ENCODE measurements at regions not wholly inside any gene's neighbourhood (a gene's known extent, or its start where the extent isn't known, plus 50 kb on each side); places are given as distances from the start of the nearest gene placed in this dataset.

DNA sequence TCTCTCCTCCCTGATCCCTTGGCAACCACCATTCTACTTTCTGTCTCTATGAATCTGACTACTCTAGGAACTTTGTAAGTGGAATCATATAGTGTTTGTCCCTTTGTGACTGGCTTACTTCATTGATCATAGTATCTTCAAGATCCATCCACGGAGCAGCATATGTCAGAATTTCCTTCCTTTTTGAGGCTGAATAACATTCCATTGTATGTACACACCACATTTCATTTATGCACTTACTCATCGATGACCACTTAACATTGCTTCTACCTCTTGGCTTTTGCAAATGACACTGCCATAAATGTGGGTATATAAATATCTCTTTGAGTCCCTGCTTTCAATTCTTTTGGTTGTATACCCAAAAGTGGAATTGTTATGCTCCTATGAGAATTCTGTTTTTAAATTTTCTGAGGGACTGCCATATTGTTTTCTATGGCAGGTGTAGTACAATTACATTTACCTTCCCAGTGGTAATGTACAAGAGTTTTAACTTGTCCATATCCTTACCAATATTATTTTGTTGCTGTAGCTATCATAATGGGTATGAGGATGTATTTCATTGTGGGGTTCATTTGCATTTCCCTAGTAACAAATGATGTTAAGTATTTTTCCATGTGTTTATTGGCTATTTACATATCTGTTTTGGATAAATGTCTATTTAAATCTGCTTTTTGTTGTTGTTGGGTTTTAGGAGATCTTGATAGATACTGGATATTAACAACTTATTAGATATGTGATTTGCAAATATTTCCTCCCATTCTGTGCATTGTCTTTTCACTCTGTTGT is 466.1 kb downstream of the C4orf33 start:
- no peak for DNase-seq

DNA sequence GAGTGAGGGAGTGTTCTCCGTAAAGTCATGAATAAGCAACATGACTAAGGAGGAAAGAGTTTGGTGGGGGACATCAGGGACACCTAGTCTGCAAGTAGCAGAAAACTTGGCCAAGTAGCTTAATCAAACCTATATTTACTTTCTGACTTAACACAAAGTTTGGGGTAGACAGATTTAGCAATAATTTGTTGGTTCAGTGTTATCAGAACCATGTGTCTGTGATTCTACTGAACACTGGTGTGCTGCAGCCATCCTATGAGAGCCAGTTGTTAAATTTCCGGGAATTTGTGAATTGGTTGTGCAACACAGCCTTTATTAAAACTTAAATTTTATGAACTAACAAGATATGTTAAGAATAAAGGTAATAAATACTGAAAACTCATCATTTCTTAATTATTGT is 469.3 kb downstream of the C4orf33 start:
- no peak for DNase-seq

DNA sequence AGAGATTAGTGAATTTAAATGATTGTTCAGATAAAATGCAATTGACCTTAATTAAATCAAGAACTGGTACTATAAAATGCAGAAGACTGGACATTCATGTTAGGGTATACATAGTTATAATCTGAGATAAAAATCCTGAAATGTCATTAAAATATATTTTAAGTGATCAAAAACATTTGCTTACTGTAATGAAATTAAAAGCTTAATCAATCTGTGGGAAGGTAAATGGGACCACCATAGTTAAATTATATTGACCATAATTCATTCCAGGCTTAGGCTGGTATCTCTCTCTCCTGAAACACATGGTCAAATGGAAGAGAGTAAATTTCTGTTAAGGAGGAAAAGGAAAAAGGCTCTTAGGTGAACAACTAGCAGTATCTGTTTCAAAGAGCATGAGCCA is 474.4 kb downstream of the C4orf33 start:
- DNase-seq, result no peak

DNA sequence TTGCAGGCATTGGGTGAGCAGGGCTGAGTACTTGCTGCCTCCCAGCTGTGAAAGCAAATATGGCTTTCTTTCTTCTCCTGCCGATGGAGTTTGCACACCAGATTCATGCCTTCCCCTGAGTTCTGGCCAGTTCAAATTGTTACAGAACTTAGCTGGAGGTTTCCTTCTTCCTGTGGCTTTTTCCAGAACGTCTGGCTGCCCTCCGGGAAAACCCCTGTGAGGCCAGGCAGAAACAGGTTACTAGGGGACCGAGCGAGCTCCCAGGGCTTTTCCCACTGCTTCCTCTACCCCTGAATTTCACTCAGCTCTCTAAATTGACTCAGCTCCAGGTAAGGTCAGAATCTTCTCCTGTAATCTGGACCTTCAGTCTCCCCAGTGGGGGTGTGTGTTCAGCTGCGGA is 482.4 kb downstream of the C4orf33 start:
- no peak for DNase-seq

DNA sequence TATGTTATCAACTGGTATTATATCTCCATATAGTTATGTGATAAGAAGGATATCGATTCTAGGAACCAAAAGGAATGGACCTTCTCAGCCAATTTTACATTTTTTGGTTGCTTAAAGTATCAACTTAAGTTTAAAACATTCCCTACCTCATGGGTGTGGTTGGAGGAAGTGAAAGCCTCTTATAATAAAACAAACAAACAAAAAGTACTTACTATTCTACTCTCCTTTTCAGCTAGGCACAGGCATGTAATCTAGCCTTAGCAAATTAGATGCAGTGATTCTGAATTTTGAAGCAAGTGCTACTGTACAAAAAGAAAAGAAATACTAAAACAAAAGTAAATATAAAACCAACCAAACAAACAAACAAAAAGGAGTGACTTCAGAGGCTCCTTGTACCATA is 485.4 kb downstream of the C4orf33 start:
- no peak for DNase-seq

DNA sequence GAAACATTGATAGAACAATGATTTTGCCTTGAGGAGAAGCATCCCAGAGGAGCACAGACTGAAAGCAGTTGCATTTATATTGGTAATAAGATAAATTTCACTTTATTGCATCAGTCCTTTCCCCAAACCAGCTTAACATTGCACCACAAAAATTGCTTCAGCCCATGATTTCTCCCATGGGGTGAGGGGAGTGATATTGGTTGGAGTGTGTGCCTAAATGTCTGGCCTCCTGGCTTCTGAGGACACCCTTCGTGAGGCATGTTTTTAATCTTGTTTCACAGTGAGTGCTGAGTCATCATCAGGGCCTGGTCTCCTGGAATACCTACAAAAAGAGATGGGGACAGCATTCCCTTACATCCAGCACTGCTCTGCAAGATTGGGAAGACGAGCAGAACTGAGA is 487.9 kb downstream of the C4orf33 start:
- no peak for DNase-seq

DNA sequence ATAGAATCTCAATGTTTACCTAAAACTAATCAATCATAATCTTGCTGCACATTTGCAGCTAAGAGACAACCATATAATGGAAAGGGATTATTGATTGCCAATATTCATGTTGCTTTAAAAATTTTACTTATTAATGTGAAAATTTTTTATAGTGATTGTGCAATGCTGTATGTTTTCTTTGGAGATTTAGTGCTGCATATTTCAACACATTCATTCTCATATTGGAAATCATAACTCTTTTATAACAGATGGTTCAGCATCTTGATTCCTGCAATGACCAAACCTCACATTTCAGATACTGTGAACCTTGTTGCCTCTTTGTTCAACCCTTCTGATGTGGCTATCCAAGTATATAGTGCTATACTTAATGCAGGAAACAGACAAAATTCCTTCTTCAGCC is 502.6 kb downstream of the C4orf33 start:
- DNase-seq, result no peak

DNA sequence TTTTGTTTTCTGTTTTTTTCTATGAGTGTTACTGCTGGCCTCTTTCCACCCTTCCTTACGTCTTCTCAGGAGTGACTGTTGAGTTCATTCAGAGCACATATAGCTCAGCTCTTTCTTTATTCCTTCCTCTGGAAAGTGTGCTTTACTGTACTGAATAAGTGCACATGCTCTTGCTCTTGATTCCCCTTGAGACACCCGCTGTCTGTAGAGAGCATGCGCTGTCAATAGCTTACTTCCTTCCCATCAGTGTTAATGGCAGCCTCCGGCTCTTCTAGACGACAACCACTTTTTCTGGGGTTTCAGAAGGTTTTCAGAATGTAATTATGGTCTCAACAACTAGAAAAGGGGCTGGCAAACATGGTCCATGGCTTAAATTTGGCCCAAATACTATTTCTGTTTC is 504.9 kb downstream of the C4orf33 start:
- DNase-seq, result no peak

DNA sequence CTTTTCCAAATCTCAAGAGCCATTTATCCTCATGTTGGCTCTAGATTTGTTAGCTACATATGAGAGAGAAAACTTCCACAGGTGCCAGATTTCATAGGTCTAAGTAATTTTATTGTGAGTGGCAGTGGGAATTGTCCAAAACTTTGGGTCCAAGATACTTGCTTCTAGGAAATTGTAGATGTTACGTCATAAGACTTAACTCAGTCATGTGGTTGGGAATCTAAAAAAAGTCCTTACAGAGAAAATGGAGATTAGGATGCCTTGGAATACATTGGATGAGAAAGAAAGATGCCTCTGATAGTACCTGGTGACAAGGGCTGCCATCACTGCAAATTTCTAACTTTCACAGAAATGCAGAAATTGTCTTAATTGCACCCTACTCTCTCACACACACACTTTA is 506.5 kb downstream of the C4orf33 start:
- DNase-seq, result no peak

DNA sequence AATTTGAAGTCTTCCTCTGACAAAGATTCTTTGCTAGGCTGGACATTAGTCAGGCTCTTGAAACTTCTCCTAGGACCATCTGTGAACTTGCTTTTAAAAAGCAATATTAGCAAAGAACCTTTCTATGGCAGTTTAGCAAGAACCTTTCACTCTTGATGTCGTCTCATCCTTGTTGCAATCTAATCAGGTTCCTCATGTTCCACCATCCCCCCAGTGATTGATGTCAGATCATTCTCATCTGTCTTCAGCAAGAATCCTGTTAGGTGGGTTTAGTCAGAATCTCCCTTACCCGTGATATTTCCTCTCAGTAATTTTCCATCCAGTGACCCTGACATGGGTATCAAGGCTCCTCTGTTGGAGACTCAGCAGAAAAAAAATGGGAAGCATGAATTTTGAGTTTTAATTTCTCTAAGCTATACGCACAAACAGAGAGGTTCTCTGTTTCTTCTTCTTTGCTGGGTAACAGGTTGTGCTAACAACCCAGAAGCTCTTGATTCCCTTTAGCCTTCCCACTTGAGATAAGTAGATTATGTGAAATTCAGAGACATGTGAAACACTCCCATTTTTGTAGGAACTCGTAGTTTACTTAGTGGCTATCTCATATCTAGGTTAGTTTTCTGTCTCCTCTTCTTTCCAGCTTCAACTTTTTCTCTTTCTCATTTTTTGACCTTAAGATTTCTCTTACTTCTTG is 507.4 kb downstream of the C4orf33 start:
- no peak for DNase-seq

DNA sequence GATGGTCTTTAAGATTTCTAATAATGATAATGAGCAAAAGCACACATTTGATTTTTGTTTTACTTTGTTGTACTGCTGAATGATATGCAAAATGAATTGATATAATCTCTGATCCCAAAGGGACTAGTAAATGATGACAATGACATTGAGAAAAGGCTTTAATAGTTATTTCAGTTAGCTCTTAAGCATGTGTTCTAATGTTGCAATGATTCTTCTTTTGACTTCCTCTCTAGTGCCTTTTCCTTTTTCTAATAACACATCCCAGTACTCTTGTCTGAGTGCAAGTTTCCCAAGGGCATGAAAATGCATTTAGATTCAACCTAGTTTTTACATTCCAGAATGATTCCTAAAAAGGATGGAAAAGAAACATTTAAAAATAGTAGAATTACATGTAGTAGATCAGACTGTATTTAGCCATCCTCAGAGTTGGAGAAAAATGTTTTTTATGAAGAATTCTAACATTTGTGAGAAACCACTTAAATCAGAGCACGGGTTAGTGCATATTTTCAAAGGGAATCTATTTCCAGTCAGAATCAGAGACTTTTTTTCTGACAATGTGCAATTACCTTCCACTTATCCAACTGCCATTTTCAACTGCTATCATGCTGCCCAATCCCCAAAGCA is 508.8 kb downstream of the C4orf33 start:
- no peak for DNase-seq

DNA sequence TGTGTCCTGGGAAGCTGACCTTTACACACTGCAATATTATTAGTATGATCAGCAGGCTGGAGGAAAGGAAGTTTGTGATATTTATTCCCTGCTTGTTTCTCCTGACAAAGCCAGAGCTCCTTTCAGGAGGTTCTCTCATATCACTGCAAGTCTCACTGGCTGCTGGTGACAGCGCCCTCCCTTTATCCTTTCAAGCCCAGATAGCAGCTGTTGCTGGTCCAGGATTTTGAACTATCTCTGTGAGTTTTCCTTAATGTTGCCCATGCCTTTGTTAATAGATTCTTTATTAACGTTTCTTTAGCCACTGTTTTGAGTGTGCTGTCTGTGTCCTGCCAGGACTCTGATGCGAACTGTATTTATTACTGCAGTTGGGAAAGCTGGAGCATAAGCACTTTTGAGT is 518.7 kb downstream of the C4orf33 start:
- DNase-seq, result no peak

DNA sequence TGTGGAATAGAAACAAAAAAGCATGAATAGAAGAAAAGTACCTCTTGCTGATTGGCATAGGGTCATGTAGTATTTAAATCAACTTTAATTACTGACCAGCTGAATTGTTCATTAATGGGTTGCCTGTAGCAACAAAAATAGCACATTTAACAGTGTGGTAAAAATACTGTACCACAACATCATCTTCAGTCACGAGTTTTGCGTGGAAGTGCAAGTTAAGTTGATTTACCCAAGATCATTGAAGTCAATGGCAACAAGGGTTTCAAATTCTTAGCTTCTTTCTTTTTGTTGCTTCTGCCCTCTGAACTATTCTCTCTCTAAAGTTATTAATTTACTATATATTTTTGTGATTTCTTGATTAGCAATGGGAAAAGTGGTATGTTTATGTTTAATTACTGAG is 526.6 kb downstream of the C4orf33 start:
- DNase-seq, result no peak

DNA sequence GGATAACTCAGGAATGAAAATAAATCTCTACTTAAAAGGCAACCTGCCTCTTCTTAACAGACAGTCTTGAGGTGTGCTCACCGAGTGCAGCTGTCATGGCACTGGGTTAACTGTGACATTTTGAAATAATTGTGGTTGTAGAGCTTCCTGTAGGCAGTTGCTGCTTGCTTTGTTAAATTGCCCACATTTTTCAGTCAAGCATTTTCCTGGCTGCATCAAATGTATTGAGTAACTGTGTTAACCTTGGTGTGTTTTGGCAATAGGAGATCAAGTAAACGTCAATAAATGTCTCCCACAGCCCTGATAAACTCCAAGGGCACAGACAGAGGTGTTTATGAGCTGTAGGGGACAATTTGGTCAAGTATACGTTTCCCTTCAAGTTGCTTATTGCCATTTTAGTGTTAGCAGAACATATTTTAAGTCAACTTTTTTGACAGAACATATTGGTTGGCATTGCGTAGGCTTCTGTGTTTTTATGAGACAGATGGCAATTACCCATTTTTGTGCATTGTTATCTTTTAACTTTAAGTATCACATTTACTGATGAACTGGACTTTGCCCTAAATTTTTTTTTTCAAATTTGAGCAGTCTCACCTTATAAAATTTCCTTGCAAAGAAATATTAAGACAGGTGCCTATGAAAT is 527.4 kb downstream of the C4orf33 start:
- DNase-seq, result no peak

DNA sequence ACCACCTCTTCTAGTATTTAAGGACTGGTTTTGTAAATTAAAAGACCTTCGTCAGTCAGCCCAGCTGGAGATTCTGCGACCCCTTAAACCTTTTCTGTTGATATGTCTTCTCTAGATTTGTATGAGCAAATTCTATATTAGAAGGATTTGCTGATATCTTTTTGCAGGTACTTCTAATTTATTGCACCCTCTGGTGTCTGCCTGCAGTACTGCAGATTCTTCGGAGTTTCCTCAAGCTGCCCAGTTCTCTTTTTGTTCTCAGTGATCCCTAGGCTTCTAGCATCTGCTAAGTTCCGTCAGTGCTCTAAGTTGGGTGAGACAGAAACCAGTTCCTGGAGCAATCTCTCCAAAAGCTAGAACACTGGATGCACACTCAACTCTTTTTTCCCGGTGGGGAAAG is 545.2 kb downstream of the C4orf33 start:
- DNase-seq, result peak; percentile 1

DNA sequence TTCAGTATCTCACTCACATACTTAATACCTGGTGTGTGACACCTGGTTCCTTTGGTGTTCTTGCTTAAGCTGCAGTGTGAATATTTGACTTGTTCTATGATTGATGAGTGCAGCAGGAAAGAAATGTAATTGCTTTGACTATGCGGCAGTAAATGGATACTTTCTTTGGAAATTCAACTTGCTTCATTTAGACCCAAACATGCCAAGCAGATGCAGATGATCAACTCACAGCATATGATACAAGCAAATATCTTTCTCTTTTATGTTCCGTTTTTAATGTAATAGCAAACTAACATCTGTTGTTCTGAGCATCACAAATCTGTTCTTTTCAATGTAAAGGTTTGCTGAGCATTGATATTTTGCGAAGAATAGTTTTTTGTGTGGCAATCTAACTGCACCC is 549.5 kb downstream of the C4orf33 start:
- DNase-seq, result no peak

DNA sequence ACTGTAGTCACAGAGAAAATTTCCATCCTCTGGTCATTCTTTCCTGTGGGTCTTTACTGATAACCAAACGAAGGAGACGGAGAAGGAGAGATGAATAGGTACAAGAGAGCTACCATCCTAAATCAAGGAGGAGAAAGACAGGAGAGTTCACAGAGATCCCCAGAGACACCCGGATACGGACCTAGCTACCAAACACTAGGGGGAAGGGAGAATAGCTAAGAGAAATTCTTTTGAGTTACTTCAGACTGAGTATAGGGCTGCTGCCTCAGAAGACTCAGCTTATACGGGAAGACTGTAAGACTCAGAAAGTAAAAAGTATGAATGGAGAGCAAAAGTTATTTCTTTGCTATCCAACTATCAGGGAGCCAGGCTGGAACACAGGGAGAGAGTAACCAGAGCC is 572.1 kb downstream of the C4orf33 start:
- DNase-seq, result no peak

DNA sequence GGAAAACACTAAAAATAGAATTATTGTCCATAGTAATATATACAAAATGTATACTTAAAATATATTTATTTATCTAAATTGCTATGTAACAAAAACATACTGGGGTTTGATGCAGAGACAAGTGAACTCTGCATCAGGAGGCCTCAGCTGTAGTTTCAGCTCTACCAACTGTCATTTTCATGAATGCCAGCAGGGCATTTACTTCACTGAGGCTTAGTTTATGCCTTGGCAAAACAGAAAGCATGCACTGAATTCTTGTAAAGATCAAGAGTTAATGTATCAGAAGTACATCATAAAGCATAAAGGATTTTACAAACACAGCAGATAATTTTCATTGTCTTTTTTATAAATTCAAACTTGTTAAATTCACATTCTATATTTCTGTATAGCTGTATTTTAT is 577.0 kb downstream of the C4orf33 start:
- no peak for DNase-seq

DNA sequence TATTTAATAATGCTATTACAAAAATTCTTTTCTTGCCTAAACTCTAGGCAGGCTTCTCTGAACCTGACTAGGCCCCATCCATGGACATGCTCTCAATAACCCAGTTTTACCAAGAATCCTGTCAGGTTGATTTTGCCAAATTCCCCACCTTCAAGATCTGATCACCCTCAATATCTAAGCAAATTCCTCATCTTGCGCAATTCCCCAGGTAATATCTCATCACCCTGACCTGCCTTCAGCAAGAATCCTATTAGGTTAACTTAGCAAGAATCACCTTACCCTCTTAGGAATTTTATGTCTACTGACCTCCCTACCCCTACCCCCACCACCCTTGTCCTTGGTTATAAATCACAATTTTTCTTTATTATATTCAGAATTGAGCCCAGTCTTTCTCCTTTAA is 579.1 kb downstream of the C4orf33 start:
- no peak for DNase-seq

DNA sequence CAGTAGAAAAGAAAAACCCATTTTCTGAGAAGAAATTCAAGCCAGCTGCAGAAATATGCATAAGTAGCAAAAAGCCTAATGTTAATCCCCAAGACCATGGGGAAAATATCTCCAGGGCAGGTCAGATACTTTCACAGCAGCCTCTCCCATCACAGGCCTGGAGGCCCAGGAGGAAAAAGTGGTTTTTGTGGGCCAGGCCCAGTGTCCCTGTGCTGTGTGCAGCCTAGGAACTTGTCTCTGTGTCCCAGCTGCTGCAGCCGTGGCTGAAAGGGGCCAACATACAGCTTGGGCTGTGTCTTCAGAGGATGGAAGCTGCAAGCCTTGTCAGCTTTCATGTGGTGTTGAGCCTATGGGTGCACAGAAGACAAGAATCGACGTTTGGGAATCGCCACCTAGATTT is 581.0 kb downstream of the C4orf33 start:
- no peak for DNase-seq

DNA sequence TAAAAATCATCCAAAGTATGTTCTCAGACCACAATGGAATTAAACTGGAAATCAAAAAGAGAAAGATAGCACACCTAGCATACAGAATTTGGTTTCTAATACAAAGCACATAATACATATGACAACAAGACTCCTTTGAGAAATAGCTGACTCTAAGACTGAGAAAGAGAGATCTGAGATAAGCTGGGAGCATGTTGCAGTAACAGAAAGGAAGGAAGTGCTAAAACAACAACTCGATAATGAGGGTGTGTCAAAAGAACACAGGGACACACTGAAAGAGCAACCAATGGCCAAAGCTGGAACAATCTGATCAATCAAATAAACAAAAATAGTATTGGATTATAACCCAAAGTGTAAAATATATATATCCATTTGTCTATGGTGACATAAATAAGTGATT is 586.6 kb downstream of the C4orf33 start:
- DNase-seq, result no peak

DNA sequence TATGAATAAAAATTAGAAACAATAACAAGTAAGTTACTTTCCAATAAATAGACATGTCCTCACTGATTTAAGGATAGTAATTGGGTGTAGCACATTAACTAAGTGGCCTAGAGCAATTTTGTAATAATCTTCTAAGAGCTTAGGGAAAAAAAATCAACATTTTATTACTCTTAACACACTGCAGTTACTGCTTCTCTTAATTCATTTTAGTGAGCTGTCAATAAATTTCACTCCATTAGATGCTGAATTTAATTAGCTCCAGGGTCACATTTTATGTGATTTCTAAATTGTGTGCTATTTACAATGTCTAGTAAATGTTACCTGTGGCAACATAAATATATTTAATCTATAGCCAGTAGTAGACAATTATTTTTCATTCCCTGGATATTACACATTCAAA is 612.0 kb downstream of the C4orf33 start:
- no peak for DNase-seq

DNA sequence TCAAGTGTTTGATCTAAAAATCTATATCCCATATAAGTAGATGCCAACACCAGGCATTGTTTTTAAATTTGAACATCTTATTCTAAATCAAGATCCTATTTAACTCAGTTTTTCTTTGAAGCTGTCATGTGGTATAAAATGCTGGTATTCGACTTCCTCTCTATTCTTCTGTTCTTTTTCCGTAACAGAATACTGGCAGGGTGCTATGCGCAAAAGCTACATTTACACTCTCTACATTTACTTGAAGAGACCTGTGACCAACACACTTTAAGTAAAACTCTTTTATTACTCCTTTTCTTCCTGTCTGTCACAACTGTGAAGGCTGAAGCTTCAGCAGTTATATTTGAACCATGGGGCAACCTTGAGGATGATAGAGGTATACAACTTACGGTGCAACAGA is 612.8 kb downstream of the C4orf33 start:
- DNase-seq, result no peak

DNA sequence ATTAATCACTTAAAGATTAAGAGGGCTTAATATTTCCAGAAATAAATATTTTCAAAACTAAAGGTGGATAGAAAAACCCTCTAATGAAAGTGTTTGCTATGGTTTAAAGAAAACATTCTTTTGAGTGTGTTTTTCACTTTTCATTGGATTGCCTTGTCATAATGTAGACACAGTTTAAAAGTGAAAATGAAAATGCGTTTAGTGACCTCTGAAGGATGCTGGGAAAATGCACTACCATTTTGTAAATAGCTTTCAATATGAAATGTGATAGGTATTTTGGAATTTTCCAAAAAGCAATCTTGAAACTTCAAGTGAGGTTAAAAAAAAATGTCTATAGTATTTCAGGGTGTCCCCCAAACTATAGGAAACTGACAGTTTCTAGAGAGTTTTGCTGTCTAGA is 642.2 kb downstream of the C4orf33 start:
- DNase-seq, result no peak

Measured in stimulated activated naive CD4-positive, alpha-beta T cell treated with Interleukin-2 at 50 U/mL for 16 hours (primary cell).